OCI-LY7 (cell line): ENCODE measurements at regions not wholly inside any gene's neighbourhood (a gene's known extent, or its start where the extent isn't known, plus 50 kb on each side); places are given as distances from the start of the nearest gene placed in this dataset.

Experiments used
- BruUV-seq: library from RNA; stranded (reverse); fragments of 400-500 nt; replicated peaks from 2 replicates; lab custom pipeline; 2021; lab: Mats Ljungman, UMichigan
- CTCF ChIA-PET: fragments of 300-600 bp; sonication (Branson Sonifier 250); formaldehyde crosslinking; loops from one replicate; lab custom pipeline; 2022; ENCODE audit warnings: antibody characterized with exemption; ENCODE audit not compliant: unreplicated experiment; lab: Charles Lee
- POLR2A ChIA-PET: fragments of 300-600 bp; sonication (Branson Sonifier 250); formaldehyde crosslinking; loops from one replicate; lab custom pipeline; 2022; ENCODE audit warnings: antibody characterized with exemption; lab: Charles Lee
- DNase-seq: peaks from one replicate; pipeline ENCODE4 v3.0.0-alpha.2; 2015; ENCODE audit warnings: low spot score
- H2AFZ ChIP-seq: fragments of 200-600 bp; sonication (generic), shearing (Covaris generic); 2 replicates; pipeline ENCODE4 v1.6.1; 2014; ENCODE audit warnings: mild to moderate bottlenecking, antibody characterized with exemption, low read length, moderate library complexity
- H3K27ac ChIP-seq: fragments of 200-600 bp; sonication (generic); 2 replicates; pipeline ENCODE4 v1.5.1; 2014; ENCODE audit warnings: mixed run types, low read depth, mild to moderate bottlenecking, moderate library complexity, low read length, inconsistent platforms; ENCODE audit not compliant: poor library complexity, severe bottlenecking
- H3K36me3 ChIP-seq: fragments of 200-600 bp; sonication (generic); 2 replicates; pipeline ENCODE4 v1.6.1; 2014; ENCODE audit warnings: mild to moderate bottlenecking, antibody characterized with exemption, low read length, moderate library complexity, mixed read lengths; ENCODE audit not compliant: insufficient read depth
- H3K4me1 ChIP-seq: fragments of 200-600 bp; sonication (generic); 2 replicates; pipeline ENCODE4 v1.5.1; 2014; ENCODE audit warnings: mild to moderate bottlenecking, low read length; ENCODE audit not compliant: insufficient read depth, poor library complexity, severe bottlenecking
- H3K4me2 ChIP-seq: fragments of 200-600 bp; sonication (generic); 2 replicates; pipeline ENCODE4 v1.6.1; 2014; ENCODE audit warnings: mild to moderate bottlenecking, low read length
- H3K4me3 ChIP-seq: fragments of 200-600 bp; sonication (generic); 2 replicates; pipeline ENCODE4 v1.5.1; 2014; ENCODE audit warnings: mild to moderate bottlenecking, low read depth, low read length; ENCODE audit not compliant: poor library complexity, severe bottlenecking
- H3K79me2 ChIP-seq: fragments of 200-600 bp; sonication (generic); 2 replicates; pipeline ENCODE4 v1.6.1; 2016; ENCODE audit warnings: low read depth, mild to moderate bottlenecking, low read length, moderate library complexity, mixed read lengths; ENCODE audit not compliant: insufficient read depth
- H3K9me2 ChIP-seq: fragments of 200-600 bp; sonication (generic); 2 replicates; pipeline ENCODE4 v1.6.1; 2016; ENCODE audit warnings: mild to moderate bottlenecking, low read length, mixed read lengths; ENCODE audit not compliant: insufficient read depth
- H3K9me3 ChIP-seq: fragments of 200-600 bp; sonication (generic); 2 replicates; pipeline ENCODE4 v1.6.1; 2014; ENCODE audit warnings: mild to moderate bottlenecking, mixed run types, low read length, mixed read lengths
- H4K20me1 ChIP-seq: fragments of 200-600 bp; sonication (generic); 2 replicates; pipeline ENCODE4 v1.6.1; 2014; ENCODE audit warnings: mild to moderate bottlenecking, antibody characterized with exemption, low read length, moderate library complexity, mixed read lengths; ENCODE audit not compliant: insufficient read depth
- EZH2phosphoT487 ChIP-seq: fragments of 200-600 bp; sonication (generic); IDR thresholded peaks from 2 replicates; pipeline ENCODE4 v1.6.1; 2018; ENCODE audit warnings: low read depth, borderline replicate concordance, mild to moderate bottlenecking, mixed run types, antibody characterized with exemption, low read length, moderate library complexity, mixed read lengths
- intact Hi-C: fragments of 100-400 bp; cut with micrococcal nuclease; formaldehyde crosslinking; loops from one replicate; pipeline ENCODE4 v1.10.0; 2022; ENCODE audit not compliant: unreplicated experiment
- TF ChIP-seq, protein P1 (sequence below): fragments of 200-600 bp; sonication (generic); conservative IDR thresholded peaks from 2 replicates; pipeline ENCODE4 v1.5.1; 2014; ENCODE audit warnings: mild to moderate bottlenecking, antibody characterized with exemption, low read length, moderate library complexity, mixed read lengths

- no peak for TF ChIP-seq EZH2phosphoT487
- TF ChIP-seq, protein P1, sequence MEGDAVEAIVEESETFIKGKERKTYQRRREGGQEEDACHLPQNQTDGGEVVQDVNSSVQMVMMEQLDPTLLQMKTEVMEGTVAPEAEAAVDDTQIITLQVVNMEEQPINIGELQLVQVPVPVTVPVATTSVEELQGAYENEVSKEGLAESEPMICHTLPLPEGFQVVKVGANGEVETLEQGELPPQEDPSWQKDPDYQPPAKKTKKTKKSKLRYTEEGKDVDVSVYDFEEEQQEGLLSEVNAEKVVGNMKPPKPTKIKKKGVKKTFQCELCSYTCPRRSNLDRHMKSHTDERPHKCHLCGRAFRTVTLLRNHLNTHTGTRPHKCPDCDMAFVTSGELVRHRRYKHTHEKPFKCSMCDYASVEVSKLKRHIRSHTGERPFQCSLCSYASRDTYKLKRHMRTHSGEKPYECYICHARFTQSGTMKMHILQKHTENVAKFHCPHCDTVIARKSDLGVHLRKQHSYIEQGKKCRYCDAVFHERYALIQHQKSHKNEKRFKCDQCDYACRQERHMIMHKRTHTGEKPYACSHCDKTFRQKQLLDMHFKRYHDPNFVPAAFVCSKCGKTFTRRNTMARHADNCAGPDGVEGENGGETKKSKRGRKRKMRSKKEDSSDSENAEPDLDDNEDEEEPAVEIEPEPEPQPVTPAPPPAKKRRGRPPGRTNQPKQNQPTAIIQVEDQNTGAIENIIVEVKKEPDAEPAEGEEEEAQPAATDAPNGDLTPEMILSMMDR: no peak
- Histone ChIP-seq H3K9me3 (no peaks in the 10 kb centered on the region), H3K79me2 (no peaks in the 10 kb centered on the region), H3K9me2 (no peaks in the 10 kb centered on the region), H3K4me3 (no peak overlapping the region), H3K4me1 (no peaks in the 10 kb centered on the region), H3K4me2 (no peak overlapping the region), H3K27ac (no peak overlapping the region), H2AFZ (no peak overlapping the region), H3K36me3 (no peaks in the 10 kb centered on the region), H4K20me1 (no peaks in the 10 kb centered on the region)
- DNase-seq: no peak
- ChIA-PET CTCF (no interaction called here), POLR2A (no interaction called here)
- intact Hi-C loops: no loop called here
- BruUV-seq: no TSS peak
These were observed 159.7 kb upstream of the TSC22D1 start for GRCh38 chr13:44735806-44736205.

- POLR2A ChIA-PET: no interaction called here
These were observed 158.1 kb upstream of the TSC22D1 start for GRCh38 chr13:44734201-44734707.

GRCh38 chr13:44732503-44733098, 156.5 kb upstream of the TSC22D1 start:
- H2AFZ ChIP-seq: no peak overlapping the region
- H3K27ac ChIP-seq: no peak overlapping the region
- TF ChIP-seq, protein P1: no peak
- TF ChIP-seq EZH2phosphoT487: no peak
- H3K4me1 ChIP-seq: no peaks in the 10 kb centered on the region
- H3K9me3 ChIP-seq: no peaks in the 10 kb centered on the region
- no peaks in the 10 kb centered on the region for H3K9me2 ChIP-seq
- intact Hi-C loops: no loop called here
- ChIA-PET POLR2A (no interaction called here), CTCF (no interaction called here)
- H3K4me2 ChIP-seq: no peak overlapping the region
- no peaks in the 10 kb centered on the region for H4K20me1 ChIP-seq
- H3K36me3 ChIP-seq: no peaks in the 10 kb centered on the region
- no peak overlapping the region for H3K4me3 ChIP-seq
- DNase-seq: no peak
- BruUV-seq: no TSS peak
- H3K79me2 ChIP-seq: no peaks in the 10 kb centered on the region

More at GRCh38 chr13:44734201-44734707, 158.1 kb upstream of the TSC22D1 start:
- H3K4me2 ChIP-seq: no peak overlapping the region
- no peaks in the 10 kb centered on the region for H3K9me2 ChIP-seq
- H3K36me3 ChIP-seq: no peaks in the 10 kb centered on the region
- no peak for TF ChIP-seq EZH2phosphoT487
- TF ChIP-seq, protein P1: no peak
- H3K9me3 ChIP-seq: no peaks in the 10 kb centered on the region
- H2AFZ ChIP-seq: no peak overlapping the region
- no TSS peak for BruUV-seq
- no peak overlapping the region for H3K4me3 ChIP-seq
- no peak overlapping the region for H3K27ac ChIP-seq
- CTCF ChIA-PET: no interaction called here
- no peaks in the 10 kb centered on the region for H3K4me1 ChIP-seq
- H4K20me1 ChIP-seq: no peaks in the 10 kb centered on the region
- DNase-seq: no peak
- intact Hi-C loops: no loop called here
- no peaks in the 10 kb centered on the region for H3K79me2 ChIP-seq
